ENCODE measurements at regions not wholly inside any gene's neighbourhood (a gene's known extent, or its start where the extent isn't known, plus 50 kb on each side); places are given as distances from the start of the nearest gene placed in this dataset.

DNA sequence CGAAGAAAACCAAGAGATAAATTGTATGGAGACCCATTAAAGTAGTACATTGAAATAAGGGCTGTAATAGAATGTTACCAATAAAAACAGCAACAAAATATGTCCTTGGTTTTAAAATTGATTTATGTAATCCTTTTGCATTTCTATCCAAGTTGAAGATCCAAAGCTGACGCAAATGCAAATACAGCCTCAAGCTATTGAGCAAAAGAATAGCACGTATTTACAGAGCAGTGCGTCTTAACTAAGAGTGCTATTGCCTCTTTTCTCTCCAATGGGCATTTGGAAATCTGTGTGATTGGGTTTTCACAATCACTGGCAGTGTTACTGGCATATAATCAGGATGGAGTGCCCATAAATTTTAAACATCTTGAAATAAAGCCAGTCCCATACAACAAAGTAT, 417.4 kb downstream of the TLL1 start:
- TF ChIP-seq, protein P1, sequence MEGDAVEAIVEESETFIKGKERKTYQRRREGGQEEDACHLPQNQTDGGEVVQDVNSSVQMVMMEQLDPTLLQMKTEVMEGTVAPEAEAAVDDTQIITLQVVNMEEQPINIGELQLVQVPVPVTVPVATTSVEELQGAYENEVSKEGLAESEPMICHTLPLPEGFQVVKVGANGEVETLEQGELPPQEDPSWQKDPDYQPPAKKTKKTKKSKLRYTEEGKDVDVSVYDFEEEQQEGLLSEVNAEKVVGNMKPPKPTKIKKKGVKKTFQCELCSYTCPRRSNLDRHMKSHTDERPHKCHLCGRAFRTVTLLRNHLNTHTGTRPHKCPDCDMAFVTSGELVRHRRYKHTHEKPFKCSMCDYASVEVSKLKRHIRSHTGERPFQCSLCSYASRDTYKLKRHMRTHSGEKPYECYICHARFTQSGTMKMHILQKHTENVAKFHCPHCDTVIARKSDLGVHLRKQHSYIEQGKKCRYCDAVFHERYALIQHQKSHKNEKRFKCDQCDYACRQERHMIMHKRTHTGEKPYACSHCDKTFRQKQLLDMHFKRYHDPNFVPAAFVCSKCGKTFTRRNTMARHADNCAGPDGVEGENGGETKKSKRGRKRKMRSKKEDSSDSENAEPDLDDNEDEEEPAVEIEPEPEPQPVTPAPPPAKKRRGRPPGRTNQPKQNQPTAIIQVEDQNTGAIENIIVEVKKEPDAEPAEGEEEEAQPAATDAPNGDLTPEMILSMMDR (conservative IDR thresholded peaks at IDR 0.05; ENCODE audit: low read length), result no peak
- no peak for TF ChIP-seq EZH2phosphoT487 (IDR thresholded peaks at IDR 0.05; ENCODE audit: borderline replicate concordance)
